Gastroesophageal sphincter (tissue), 3 donors: ENCODE measurements at regions not wholly inside any gene's neighbourhood (a gene's known extent, or its start where the extent isn't known, plus 50 kb on each side); places are given as distances from the start of the nearest gene placed in this dataset.

Experiments used
- EP300 ChIP-seq: sonication (generic); formaldehyde crosslinking; IDR thresholded peaks from one replicate; pipeline ENCODE4 v1.6.1; 2017; ENCODE audit warnings: antibody characterized with exemption, mild to moderate bottlenecking
- POLR2A ChIP-seq, 2 donors: fragments of 450-650 bp; IDR thresholded peaks; one replicate each; pipeline ENCODE4 v1.6.1; 2017; ENCODE audit warnings: antibody characterized with exemption in 2 of 2, mild to moderate bottlenecking in 2 of 2, moderate library complexity in 1 of 2
- POLR2AphosphoS5 ChIP-seq: sonication (generic); formaldehyde crosslinking; IDR thresholded peaks from one replicate; pipeline ENCODE4 v1.6.1; 2017; ENCODE audit warnings: antibody characterized with exemption
- TF ChIP-seq, protein P1 (sequence below), 4 experiments: fragments of 200-600 bp in 2 of 4; fragments of 450-650 bp in 2 of 4; sonication (generic) in 1 of 4; IDR thresholded peaks; one replicate each; pipeline ENCODE4 v1.5.1; 2017 to 2019; ENCODE audit warnings: antibody characterized with exemption in 4 of 4, mild to moderate bottlenecking in 2 of 4, moderate library complexity in 2 of 4

DNA sequence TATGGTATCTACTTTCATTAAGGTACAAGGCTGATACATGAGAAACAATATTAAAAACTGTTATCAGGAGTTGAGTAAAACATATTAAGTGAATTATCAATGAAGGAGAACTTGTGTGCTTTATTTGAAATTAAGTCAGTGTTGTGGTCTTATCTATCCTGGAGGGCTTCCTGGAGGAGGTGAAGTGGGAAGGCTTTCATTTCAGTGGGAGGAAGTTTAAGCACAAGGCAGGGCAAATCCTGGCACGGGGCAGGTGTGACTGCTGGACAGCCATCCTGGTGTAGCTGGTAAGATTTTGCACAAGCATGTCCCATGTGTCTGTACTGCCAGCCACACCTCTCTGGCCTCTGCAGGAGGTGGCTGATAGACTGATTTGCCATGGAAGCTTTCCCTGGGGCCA, 159.7 kb upstream of the SKOR2 start:
- no peak for TF ChIP-seq POLR2AphosphoS5
- TF ChIP-seq, protein P1, sequence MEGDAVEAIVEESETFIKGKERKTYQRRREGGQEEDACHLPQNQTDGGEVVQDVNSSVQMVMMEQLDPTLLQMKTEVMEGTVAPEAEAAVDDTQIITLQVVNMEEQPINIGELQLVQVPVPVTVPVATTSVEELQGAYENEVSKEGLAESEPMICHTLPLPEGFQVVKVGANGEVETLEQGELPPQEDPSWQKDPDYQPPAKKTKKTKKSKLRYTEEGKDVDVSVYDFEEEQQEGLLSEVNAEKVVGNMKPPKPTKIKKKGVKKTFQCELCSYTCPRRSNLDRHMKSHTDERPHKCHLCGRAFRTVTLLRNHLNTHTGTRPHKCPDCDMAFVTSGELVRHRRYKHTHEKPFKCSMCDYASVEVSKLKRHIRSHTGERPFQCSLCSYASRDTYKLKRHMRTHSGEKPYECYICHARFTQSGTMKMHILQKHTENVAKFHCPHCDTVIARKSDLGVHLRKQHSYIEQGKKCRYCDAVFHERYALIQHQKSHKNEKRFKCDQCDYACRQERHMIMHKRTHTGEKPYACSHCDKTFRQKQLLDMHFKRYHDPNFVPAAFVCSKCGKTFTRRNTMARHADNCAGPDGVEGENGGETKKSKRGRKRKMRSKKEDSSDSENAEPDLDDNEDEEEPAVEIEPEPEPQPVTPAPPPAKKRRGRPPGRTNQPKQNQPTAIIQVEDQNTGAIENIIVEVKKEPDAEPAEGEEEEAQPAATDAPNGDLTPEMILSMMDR (IDR thresholded peaks at IDR 0.05) = no peak
- no peak for TF ChIP-seq POLR2A (IDR thresholded peaks at IDR 0.05)
- TF ChIP-seq EP300 = no peak
